ENCODE measurements at regions not wholly inside any gene's neighbourhood (a gene's known extent, or its start where the extent isn't known, plus 50 kb on each side); places are given as distances from the start of the nearest gene placed in this dataset.
A peak's percentile ranks its signal among the peaks of the same experiment; 100 is the strongest.

- H3K4me2 ChIP-seq (ENCODE audit: insufficient read depth, low read length), result peak overlapping the region; percentile 58
- TF ChIP-seq POLR2A (IDR thresholded peaks at IDR 0.05; ENCODE audit: low read depth, low read length) (no peak), JUN (IDR thresholded peaks at IDR 0.05; ENCODE audit: borderline replicate concordance, insufficient read depth, insufficient read length, low read depth) (no peak), GATA2 (IDR thresholded peaks at IDR 0.05; ENCODE audit: insufficient read depth, insufficient read length, low read depth, low read length) (no peak), MAX (IDR thresholded peaks at IDR 0.05; ENCODE audit: insufficient read depth, insufficient read length) (no peak), CTCF (IDR thresholded peaks at IDR 0.05; ENCODE audit: extremely low read depth in 1 of 2, insufficient read depth in 1 of 2, low read depth in 1 of 2, low read length in 2 of 2) (peak; percentile 55 to 65), MYC (IDR thresholded peaks at IDR 0.05; ENCODE audit: low read depth, low read length) (no peak)
- dilution Hi-C loops (cut with MboI; ENCODE audit: extremely low pct_ligation_motif_present, low sequenced_read_pairs), result no loop called here
- H3K27me3 ChIP-seq (ENCODE audit: control insufficient read depth in 2 of 2, insufficient read depth in 2 of 2, low read length in 2 of 2), result peaks cover 0 to 2% of the 10 kb centered on the region in 2 experiments
- no peak overlapping the region for H3K9ac ChIP-seq (replicated peaks; ENCODE audit: extremely low read depth, insufficient read depth, low read length)
- BruUV-seq (replicated peaks), result no TSS peak
- FAIRE-seq (peak; percentile 24), DNase-seq (ENCODE audit: low read depth, low spot score) (peak; percentile 47)
- ChIA-PET CTCF (interaction anchor here (0.6 to 2.9 kb wide), 37 partner anchors 9 to 1004 kb away, joined by 3 to 119 read pairs (median 4); no protein-coding TSS in a partner anchor), POLR2A (no interaction called here)
- intact Hi-C loops (cut with micrococcal nuclease), result loop anchor here (2.0 kb wide), 2 partner anchors 38 to 784 kb away; no protein-coding TSS in a partner anchor
- H3K79me2 ChIP-seq (ENCODE audit: control insufficient read depth, insufficient read depth, low read length), result no peaks in the 10 kb centered on the region
- H3K9me3 ChIP-seq (replicated peaks; ENCODE audit: control insufficient read depth, insufficient read depth, low read length), result no peaks in the 10 kb centered on the region
- H3K27ac ChIP-seq (ENCODE audit: insufficient read depth, low read depth, low read length), result no peak overlapping the region
- H2AFZ ChIP-seq (ENCODE audit: low read depth, low read length), result no peak overlapping the region
- no peaks in the 10 kb centered on the region for H3K36me3 ChIP-seq (ENCODE audit: control insufficient read depth in 2 of 2, extremely low read depth in 1 of 2, insufficient read depth in 2 of 2, low read length in 2 of 2)
- no peaks in the 10 kb centered on the region for H3K9me1 ChIP-seq (replicated peaks; ENCODE audit: control insufficient read depth, extremely low read depth, insufficient read depth, low read length)
- H3K4me3 ChIP-seq (replicated peaks in 1 of 3; ENCODE audit: insufficient read depth in 1 of 3, low read depth in 1 of 3, low read length in 3 of 3), result no peak overlapping the region
- peaks cover 9% of the 10 kb centered on the region for H3K4me1 ChIP-seq (ENCODE audit: control insufficient read depth, extremely low read depth, insufficient read depth, low read length)
- H4K20me1 ChIP-seq (replicated peaks; ENCODE audit: control insufficient read depth, extremely low read depth, insufficient read depth, low read length), result no peaks in the 10 kb centered on the region
These were observed 242.8 kb upstream of the UBE2E2 start for GRCh38 chr3:22960105-22960984.

All from endothelial cell of umbilical vein (primary cell).